ENCODE measurements at regions not wholly inside any gene's neighbourhood (a gene's known extent, or its start where the extent isn't known, plus 50 kb on each side); places are given as distances from the start of the nearest gene placed in this dataset.

GRCh38 chr5:9889511-9889910 lies 259.4 kb upstream of the TAS2R1 start:
- H3K4me3 ChIP-seq (ENCODE audit: low read length), result no peak overlapping the region
- DNase-seq (ENCODE audit: low read depth, low spot score), result no peak

GRCh38 chr5:9888501-9888901 lies 258.4 kb upstream of the TAS2R1 start:
- no peak overlapping the region for H3K4me3 ChIP-seq (ENCODE audit: low read length)
- DNase-seq (ENCODE audit: low read depth, low spot score), result no peak

- H3K4me3 ChIP-seq (ENCODE audit: low read length), result no peak overlapping the region
- no peak for DNase-seq (ENCODE audit: low read depth, low spot score)
These were observed 255.0 kb upstream of the TAS2R1 start for GRCh38 chr5:9885164-9885563.

GRCh38 chr5:9878206-9878605 lies 248.1 kb upstream of the TAS2R1 start:
- H3K4me3 ChIP-seq (ENCODE audit: low read length), result no peak overlapping the region
- DNase-seq (ENCODE audit: low read depth, low spot score), result no peak

GRCh38 chr5:9877488-9877887 lies 247.3 kb upstream of the TAS2R1 start:
- no peak for DNase-seq (ENCODE audit: low read depth, low spot score)
- no peak overlapping the region for H3K4me3 ChIP-seq (ENCODE audit: low read length)

- no peak overlapping the region for H3K4me3 ChIP-seq (ENCODE audit: low read length)
- DNase-seq (ENCODE audit: low read depth, low spot score), result no peak
These were observed 246.3 kb upstream of the TAS2R1 start for GRCh38 chr5:9876451-9876850.

GRCh38 chr5:9869616-9870288 lies 239.6 kb upstream of the TAS2R1 start:
- no peak for DNase-seq (ENCODE audit: low read depth, low spot score)
- no peak overlapping the region for H3K4me3 ChIP-seq (ENCODE audit: low read length)

GRCh38 chr5:9865574-9865973 lies 235.4 kb upstream of the TAS2R1 start:
- no peak for DNase-seq (ENCODE audit: low read depth, low spot score)
- no peak overlapping the region for H3K4me3 ChIP-seq (ENCODE audit: low read length)

- no peak overlapping the region for H3K4me3 ChIP-seq (ENCODE audit: low read length)
- no peak for DNase-seq (ENCODE audit: low read depth, low spot score)
These were observed 234.6 kb upstream of the TAS2R1 start for GRCh38 chr5:9864791-9865190.

- no peak overlapping the region for H3K4me3 ChIP-seq (ENCODE audit: low read length)
- DNase-seq (ENCODE audit: low read depth, low spot score), result no peak
These were observed 233.3 kb upstream of the TAS2R1 start for GRCh38 chr5:9863486-9863885.

GRCh38 chr5:9861666-9862256 lies 231.6 kb upstream of the TAS2R1 start:
- no peak for DNase-seq (ENCODE audit: low read depth, low spot score)

GRCh38 chr5:9859808-9860207 lies 229.7 kb upstream of the TAS2R1 start:
- no peak for DNase-seq (ENCODE audit: low read depth, low spot score)
- H3K4me3 ChIP-seq (ENCODE audit: low read length), result no peak overlapping the region

More at GRCh38 chr5:9861666-9862256, 231.6 kb upstream of the TAS2R1 start:
- no peak overlapping the region for H3K4me3 ChIP-seq (ENCODE audit: low read length)

GRCh38 chr5:9858043-9858442 lies 227.9 kb upstream of the TAS2R1 start:
- H3K4me3 ChIP-seq (ENCODE audit: low read length), result no peak overlapping the region
- no peak for DNase-seq (ENCODE audit: low read depth, low spot score)

GRCh38 chr5:9853309-9853708 lies 223.2 kb upstream of the TAS2R1 start:
- DNase-seq (ENCODE audit: low read depth, low spot score), result no peak
- H3K4me3 ChIP-seq (ENCODE audit: low read length), result no peak overlapping the region

GRCh38 chr5:9852671-9853070 lies 222.5 kb upstream of the TAS2R1 start:
- no peak overlapping the region for H3K4me3 ChIP-seq (ENCODE audit: low read length)
- no peak for DNase-seq (ENCODE audit: low read depth, low spot score)

GRCh38 chr5:9851458-9851857 lies 221.3 kb upstream of the TAS2R1 start:
- H3K4me3 ChIP-seq (ENCODE audit: low read length), result no peak overlapping the region
- DNase-seq (ENCODE audit: low read depth, low spot score), result no peak

- DNase-seq (ENCODE audit: low read depth, low spot score), result no peak
These were observed 220.3 kb upstream of the TAS2R1 start for GRCh38 chr5:9850456-9850855.

GRCh38 chr5:9847631-9848030 lies 217.5 kb upstream of the TAS2R1 start:
- DNase-seq (ENCODE audit: low read depth, low spot score), result no peak
- H3K4me3 ChIP-seq (ENCODE audit: low read length), result no peak overlapping the region

More at GRCh38 chr5:9850456-9850855, 220.3 kb upstream of the TAS2R1 start:
- no peak overlapping the region for H3K4me3 ChIP-seq (ENCODE audit: low read length)

GRCh38 chr5:9845185-9845584 lies 215.0 kb upstream of the TAS2R1 start:
- no peak for DNase-seq (ENCODE audit: low read depth, low spot score)
- H3K4me3 ChIP-seq (ENCODE audit: low read length), result no peak overlapping the region

- no peak overlapping the region for H3K4me3 ChIP-seq (ENCODE audit: low read length)
- DNase-seq (ENCODE audit: low read depth, low spot score), result no peak
These were observed 211.5 kb upstream of the TAS2R1 start for GRCh38 chr5:9841516-9842170.

- DNase-seq (ENCODE audit: low read depth, low spot score), result no peak
- H3K4me3 ChIP-seq (ENCODE audit: low read length), result no peak overlapping the region
These were observed 208.8 kb upstream of the TAS2R1 start for GRCh38 chr5:9838916-9839315.

Data from Jurkat, Clone E6-1 (cell line).